Middle frontal gyrus (tissue), 1 donor: ENCODE measurements at regions not wholly inside any gene's neighbourhood (a gene's known extent, or its start where the extent isn't known, plus 50 kb on each side); places are given as distances from the start of the nearest gene placed in this dataset.

Experiments
- DNase-seq: peaks from one replicate; pipeline ENCODE4 v3.0.0-alpha.2; 2015; ENCODE audit warnings: low spot score; ENCODE audit errors: extremely low spot score

GRCh38 chr2:220394433-220394832 is 767.0 kb downstream of the SLC4A3 start:
- no peak for DNase-seq

- DNase-seq: no peak
Measured at GRCh38 chr2:220396287-220396686, 768.9 kb downstream of the SLC4A3 start.

GRCh38 chr2:220410296-220410695 is 782.9 kb downstream of the SLC4A3 start:
- DNase-seq: no peak

- no peak for DNase-seq
Measured at GRCh38 chr2:220417503-220417902, 790.1 kb downstream of the SLC4A3 start.

- no peak for DNase-seq
Measured at GRCh38 chr2:220419647-220420046, 792.2 kb downstream of the SLC4A3 start.

GRCh38 chr2:220420820-220421219 is 793.4 kb downstream of the SLC4A3 start:
- DNase-seq: no peak

- no peak for DNase-seq
Measured at GRCh38 chr2:220422676-220423075, 795.2 kb downstream of the SLC4A3 start.

GRCh38 chr2:220424561-220424960 is 797.1 kb downstream of the SLC4A3 start:
- no peak for DNase-seq

- no peak for DNase-seq
Measured at GRCh38 chr2:220432645-220433044, 805.2 kb downstream of the SLC4A3 start.

- no peak for DNase-seq
Measured at GRCh38 chr2:220433131-220433530, 805.7 kb downstream of the SLC4A3 start.

GRCh38 chr2:220434385-220434784 is 807.0 kb downstream of the SLC4A3 start:
- no peak for DNase-seq

GRCh38 chr2:220437938-220438337 is 810.5 kb downstream of the SLC4A3 start:
- DNase-seq: no peak

GRCh38 chr2:220440731-220441130 is 813.3 kb downstream of the SLC4A3 start:
- no peak for DNase-seq

- no peak for DNase-seq
Measured at GRCh38 chr2:220441404-220441803, 814.0 kb downstream of the SLC4A3 start.

GRCh38 chr2:220442012-220442411 is 814.6 kb downstream of the SLC4A3 start:
- DNase-seq: no peak

GRCh38 chr2:220445429-220446105 is 818.1 kb downstream of the SLC4A3 start:
- DNase-seq: no peak

GRCh38 chr2:220446106-220446712 is 818.8 kb downstream of the SLC4A3 start:
- no peak for DNase-seq

GRCh38 chr2:220450846-220451245 is 823.4 kb downstream of the SLC4A3 start:
- no peak for DNase-seq

GRCh38 chr2:220451438-220451837 is 824.0 kb downstream of the SLC4A3 start:
- no peak for DNase-seq

- DNase-seq: no peak
Measured at GRCh38 chr2:220452561-220452960, 825.1 kb downstream of the SLC4A3 start.

- no peak for DNase-seq
Measured at GRCh38 chr2:220455351-220455990, 828.0 kb downstream of the SLC4A3 start.

- DNase-seq: no peak
Measured at GRCh38 chr2:220458051-220458450, 830.6 kb downstream of the SLC4A3 start.
